ENCODE measurements at regions not wholly inside any gene's neighbourhood (a gene's known extent, or its start where the extent isn't known, plus 50 kb on each side); places are given as distances from the start of the nearest gene placed in this dataset.
"Not testable (repeated sequence)": the region's sequence is repeated elsewhere in the genome, so short reads cannot be mapped to it uniquely, and the experiment has no call there.

GRCh38 chr5:82422001-82422740, 144.0 kb upstream of the RPS23 start:
- Histone ChIP-seq H3K9me3 (ENCODE audit: control insufficient read depth, low read length) (no peaks in the 10 kb centered on the region), H3K36me3 (ENCODE audit: control insufficient read depth, insufficient read depth, low read length) (no peaks in the 10 kb centered on the region), H3K4me1 (ENCODE audit: control insufficient read depth, insufficient read depth, low read length) (no peaks in the 10 kb centered on the region), H3K27ac (ENCODE audit: insufficient read depth, low read depth, low read length, poor library complexity, severe bottlenecking) (no peak overlapping the region), H3K4me3 (ENCODE audit: insufficient read depth, low read depth, low read length) (no peak overlapping the region), H3K27me3 (ENCODE audit: control insufficient read depth, insufficient read depth, low read length, poor library complexity, severe bottlenecking) (no peaks in the 10 kb centered on the region)
- WGBS, 2 experiments: 94 to 98% methylated on average over 2 of the region's 2 CpGs

GRCh38 chr5:82421119-82421518, 143.0 kb upstream of the RPS23 start:
- H3K27ac ChIP-seq (ENCODE audit: insufficient read depth, low read depth, low read length, poor library complexity, severe bottlenecking): no peak overlapping the region
- H3K9me3 ChIP-seq (ENCODE audit: control insufficient read depth, low read length): no peaks in the 10 kb centered on the region
- no peaks in the 10 kb centered on the region for H3K36me3 ChIP-seq (ENCODE audit: control insufficient read depth, insufficient read depth, low read length)
- 94 to 97% methylated on average over 3 of the region's 3 CpGs for WGBS, 2 experiments
- no peak overlapping the region for H3K4me3 ChIP-seq (ENCODE audit: insufficient read depth, low read depth, low read length)
- H3K27me3 ChIP-seq (ENCODE audit: control insufficient read depth, insufficient read depth, low read length, poor library complexity, severe bottlenecking): no peaks in the 10 kb centered on the region
- H3K4me1 ChIP-seq (ENCODE audit: control insufficient read depth, insufficient read depth, low read length): no peaks in the 10 kb centered on the region

DNA sequence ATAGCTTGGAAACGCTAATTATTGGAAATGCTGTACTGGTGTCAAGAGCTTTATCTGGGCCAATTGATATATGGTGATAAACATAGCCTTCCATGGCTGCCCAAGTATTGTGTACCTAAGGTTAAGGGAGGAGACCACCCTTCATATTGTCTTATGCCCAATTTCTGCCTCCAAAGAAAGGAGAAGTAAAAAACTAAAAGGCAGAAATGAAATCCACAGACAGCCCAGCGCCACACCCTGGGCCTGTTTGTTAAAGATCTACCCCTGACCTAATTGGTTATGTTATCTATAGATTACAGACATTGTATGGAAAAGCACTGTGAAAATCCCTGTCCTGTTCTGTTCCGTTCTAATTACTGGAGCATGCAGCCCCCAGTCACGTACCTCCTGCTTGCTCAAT, 142.4 kb upstream of the RPS23 start:
- H3K27me3 ChIP-seq (ENCODE audit: control insufficient read depth, insufficient read depth, low read length, poor library complexity, severe bottlenecking); H3K4me3 ChIP-seq (ENCODE audit: insufficient read depth, low read depth, low read length); H3K36me3 ChIP-seq (ENCODE audit: control insufficient read depth, insufficient read depth, low read length); H3K4me1 ChIP-seq (ENCODE audit: control insufficient read depth, insufficient read depth, low read length); H3K9me3 ChIP-seq (ENCODE audit: control insufficient read depth, low read length); H3K27ac ChIP-seq (ENCODE audit: insufficient read depth, low read depth, low read length, poor library complexity, severe bottlenecking): not testable (repeated sequence)
- 95 to 97% methylated on average over 3 to 4 of the region's 4 CpGs for WGBS, 2 experiments

GRCh38 chr5:82419559-82420332, 141.6 kb upstream of the RPS23 start:
- no peaks in the 10 kb centered on the region for H3K27me3 ChIP-seq (ENCODE audit: control insufficient read depth, insufficient read depth, low read length, poor library complexity, severe bottlenecking)
- no peak overlapping the region for H3K4me3 ChIP-seq (ENCODE audit: insufficient read depth, low read depth, low read length)
- H3K27ac ChIP-seq (ENCODE audit: insufficient read depth, low read depth, low read length, poor library complexity, severe bottlenecking): no peak overlapping the region
- WGBS, 2 experiments: 63% methylated on average over 6 of the region's 6 CpGs
- H3K4me1 ChIP-seq (ENCODE audit: control insufficient read depth, insufficient read depth, low read length): no peaks in the 10 kb centered on the region
- H3K9me3 ChIP-seq (ENCODE audit: control insufficient read depth, low read length): no peaks in the 10 kb centered on the region
- no peaks in the 10 kb centered on the region for H3K36me3 ChIP-seq (ENCODE audit: control insufficient read depth, insufficient read depth, low read length)

DNA sequence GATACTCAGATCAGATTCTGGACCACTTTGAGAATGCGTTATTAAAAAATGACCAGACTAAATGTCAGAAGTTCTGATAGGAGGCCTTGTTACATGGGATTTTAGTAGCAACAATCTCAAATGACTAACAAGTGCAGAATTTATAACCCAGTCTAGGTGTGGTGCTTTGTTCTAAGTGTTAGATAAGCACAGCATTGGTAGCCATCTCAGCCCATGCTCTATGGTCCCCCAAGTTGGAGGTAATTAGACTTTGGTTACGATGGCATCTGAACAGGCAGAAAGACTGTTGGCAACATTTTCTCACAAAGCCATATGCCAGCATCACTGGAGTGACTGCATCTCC, 140.4 kb upstream of the RPS23 start:
- H3K9me3 ChIP-seq (ENCODE audit: control insufficient read depth, low read length): no peaks in the 10 kb centered on the region
- no peaks in the 10 kb centered on the region for H3K27me3 ChIP-seq (ENCODE audit: control insufficient read depth, insufficient read depth, low read length, poor library complexity, severe bottlenecking)
- 49 to 50% methylated on average over 2 of the region's 2 CpGs for WGBS, 2 experiments
- H3K4me3 ChIP-seq (ENCODE audit: insufficient read depth, low read depth, low read length): no peak overlapping the region
- no peaks in the 10 kb centered on the region for H3K36me3 ChIP-seq (ENCODE audit: control insufficient read depth, insufficient read depth, low read length)
- H3K27ac ChIP-seq (ENCODE audit: insufficient read depth, low read depth, low read length, poor library complexity, severe bottlenecking): no peak overlapping the region
- no peaks in the 10 kb centered on the region for H3K4me1 ChIP-seq (ENCODE audit: control insufficient read depth, insufficient read depth, low read length)

DNA sequence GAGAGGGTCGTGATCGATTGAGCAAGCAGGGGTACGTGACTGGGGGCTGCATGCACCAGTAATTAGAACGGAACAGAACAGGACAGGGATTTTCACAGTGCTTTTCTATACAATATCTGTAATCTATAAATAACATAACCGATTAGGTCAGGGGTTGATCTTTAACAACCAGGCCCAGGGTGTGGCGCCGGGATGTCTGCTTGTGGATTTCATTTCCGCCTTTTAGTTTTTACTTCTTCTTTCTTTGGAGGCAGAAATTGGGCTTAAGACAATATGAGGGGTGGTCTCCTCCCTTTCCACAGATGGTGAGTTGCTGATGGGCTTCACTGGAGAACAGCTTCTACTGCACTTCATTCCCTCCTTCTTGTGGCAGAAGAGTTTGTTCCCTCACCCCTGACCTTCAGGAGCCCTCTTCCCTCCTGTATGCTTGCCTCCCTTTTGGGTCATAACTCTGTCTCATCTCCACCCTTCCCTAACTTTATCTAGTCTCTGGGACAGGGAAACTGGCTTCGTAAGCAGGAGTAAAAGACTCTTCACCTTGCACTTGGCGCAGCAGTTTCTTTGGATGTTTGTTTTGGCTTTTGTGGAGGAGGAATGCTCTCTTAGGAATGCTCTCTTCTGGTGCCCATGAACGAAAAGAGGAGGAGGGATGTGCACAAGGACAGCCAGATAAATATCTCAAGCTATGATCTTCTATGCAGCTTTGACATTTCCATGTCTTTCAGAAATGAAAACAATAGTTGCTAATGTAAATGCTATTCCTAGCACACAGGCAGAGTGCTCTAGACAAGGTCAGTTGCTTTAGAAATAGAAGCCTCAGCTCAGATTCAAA, 139.8 kb upstream of the RPS23 start:
- Histone ChIP-seq H3K9me3 (ENCODE audit: control insufficient read depth, low read length) (no peaks in the 10 kb centered on the region), H3K4me1 (ENCODE audit: control insufficient read depth, insufficient read depth, low read length) (no peaks in the 10 kb centered on the region), H3K36me3 (ENCODE audit: control insufficient read depth, insufficient read depth, low read length) (no peaks in the 10 kb centered on the region), H3K27me3 (ENCODE audit: control insufficient read depth, insufficient read depth, low read length, poor library complexity, severe bottlenecking) (no peaks in the 10 kb centered on the region), H3K27ac (ENCODE audit: insufficient read depth, low read depth, low read length, poor library complexity, severe bottlenecking) (no peak overlapping the region), H3K4me3 (ENCODE audit: insufficient read depth, low read depth, low read length) (no peak overlapping the region)
- 93 to 94% methylated on average over 11 of the region's 11 CpGs for WGBS, 2 experiments

DNA sequence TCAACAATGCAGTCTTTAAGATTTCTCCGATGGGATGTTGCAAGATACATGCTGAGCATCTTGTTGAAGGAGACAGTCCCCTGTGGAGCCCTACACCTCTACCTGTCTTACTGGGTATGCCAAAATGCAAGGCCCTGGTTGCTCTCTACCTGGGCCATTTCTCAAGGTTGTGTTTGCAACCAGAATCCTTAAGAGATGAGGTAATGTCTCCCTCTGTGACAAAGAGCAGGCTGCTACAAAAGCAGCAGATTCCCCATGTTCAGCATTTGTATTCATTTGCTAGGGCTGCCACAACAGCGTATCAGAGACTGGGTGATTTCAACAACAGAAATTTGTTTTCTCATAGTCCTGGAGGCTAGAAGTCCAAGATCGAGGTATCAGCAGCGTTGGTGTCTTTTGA, 138.4 kb upstream of the RPS23 start:
- H3K9me3 ChIP-seq (ENCODE audit: control insufficient read depth, low read length): no peaks in the 10 kb centered on the region
- WGBS, 2 experiments: 85 to 86% methylated on average over 4 of the region's 4 CpGs
- no peaks in the 10 kb centered on the region for H3K36me3 ChIP-seq (ENCODE audit: control insufficient read depth, insufficient read depth, low read length)
- no peaks in the 10 kb centered on the region for H3K4me1 ChIP-seq (ENCODE audit: control insufficient read depth, insufficient read depth, low read length)
- H3K27me3 ChIP-seq (ENCODE audit: control insufficient read depth, insufficient read depth, low read length, poor library complexity, severe bottlenecking): no peaks in the 10 kb centered on the region
- no peak overlapping the region for H3K27ac ChIP-seq (ENCODE audit: insufficient read depth, low read depth, low read length, poor library complexity, severe bottlenecking)
- no peak overlapping the region for H3K4me3 ChIP-seq (ENCODE audit: insufficient read depth, low read depth, low read length)

DNA sequence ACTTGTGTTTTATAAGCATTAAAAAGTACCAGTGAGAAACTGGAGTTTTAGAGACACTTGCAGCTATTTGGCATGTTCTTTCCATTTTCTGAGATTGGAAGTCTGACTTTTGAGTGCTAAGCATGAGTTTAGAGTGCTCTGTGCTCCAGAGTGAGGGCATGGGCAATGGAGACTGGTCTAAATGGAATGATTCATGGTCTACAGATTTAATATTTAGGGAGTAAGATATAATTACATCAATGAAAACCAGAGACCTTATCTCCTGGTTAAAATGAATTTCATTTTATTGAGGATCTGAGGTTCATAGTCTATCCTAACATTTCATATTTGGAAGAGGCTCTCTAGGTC, 135.9 kb upstream of the RPS23 start:
- no peaks in the 10 kb centered on the region for H3K4me1 ChIP-seq (ENCODE audit: control insufficient read depth, insufficient read depth, low read length)
- no peaks in the 10 kb centered on the region for H3K36me3 ChIP-seq (ENCODE audit: control insufficient read depth, insufficient read depth, low read length)
- no peaks in the 10 kb centered on the region for H3K9me3 ChIP-seq (ENCODE audit: control insufficient read depth, low read length)
- H3K27me3 ChIP-seq (ENCODE audit: control insufficient read depth, insufficient read depth, low read length, poor library complexity, severe bottlenecking): no peaks in the 10 kb centered on the region
- H3K27ac ChIP-seq (ENCODE audit: insufficient read depth, low read depth, low read length, poor library complexity, severe bottlenecking): no peak overlapping the region
- no peak overlapping the region for H3K4me3 ChIP-seq (ENCODE audit: insufficient read depth, low read depth, low read length)

GRCh38 chr5:82413302-82414040, 135.3 kb upstream of the RPS23 start:
- Histone ChIP-seq H3K27ac (ENCODE audit: insufficient read depth, low read depth, low read length, poor library complexity, severe bottlenecking) (no peak overlapping the region), H3K27me3 (ENCODE audit: control insufficient read depth, insufficient read depth, low read length, poor library complexity, severe bottlenecking) (no peaks in the 10 kb centered on the region), H3K4me1 (ENCODE audit: control insufficient read depth, insufficient read depth, low read length) (no peaks in the 10 kb centered on the region), H3K9me3 (ENCODE audit: control insufficient read depth, low read length) (no peaks in the 10 kb centered on the region), H3K36me3 (ENCODE audit: control insufficient read depth, insufficient read depth, low read length) (no peaks in the 10 kb centered on the region), H3K4me3 (ENCODE audit: insufficient read depth, low read depth, low read length) (no peak overlapping the region)
- WGBS, 2 experiments: 78 to 82% methylated on average over 6 to 7 of the region's 7 CpGs

DNA sequence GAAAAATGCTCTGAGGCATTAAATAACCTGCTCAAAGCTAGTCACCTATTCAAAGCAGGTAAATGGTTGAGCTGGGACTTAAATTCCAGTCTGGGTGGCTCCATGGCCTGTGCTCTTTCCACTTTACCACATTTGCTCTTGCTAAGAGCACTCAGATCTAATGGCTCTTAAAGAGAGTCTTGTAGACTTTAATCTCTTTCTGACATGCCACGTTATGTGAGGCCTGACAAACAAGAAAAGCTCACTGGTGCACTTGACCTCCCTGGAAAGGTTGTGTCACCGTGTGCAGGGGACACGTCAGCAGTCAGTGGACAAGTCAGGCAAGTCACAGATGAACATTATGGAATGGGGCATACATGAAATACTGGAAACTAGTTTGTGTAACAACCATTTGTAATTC, 129.9 kb upstream of the RPS23 start:
- Histone ChIP-seq H3K27me3 (ENCODE audit: control insufficient read depth, insufficient read depth, low read length, poor library complexity, severe bottlenecking) (no peaks in the 10 kb centered on the region), H3K9me3 (ENCODE audit: control insufficient read depth, low read length) (no peaks in the 10 kb centered on the region), H3K36me3 (ENCODE audit: control insufficient read depth, insufficient read depth, low read length) (no peaks in the 10 kb centered on the region), H3K4me3 (ENCODE audit: insufficient read depth, low read depth, low read length) (no peak overlapping the region), H3K27ac (ENCODE audit: insufficient read depth, low read depth, low read length, poor library complexity, severe bottlenecking) (no peak overlapping the region), H3K4me1 (ENCODE audit: control insufficient read depth, insufficient read depth, low read length) (no peaks in the 10 kb centered on the region)
- 94 to 97% methylated on average over 3 of the region's 3 CpGs for WGBS, 2 experiments
